Body of pancreas (tissue), 4 donors: ENCODE measurements at regions not wholly inside any gene's neighbourhood (a gene's known extent, or its start where the extent isn't known, plus 50 kb on each side); places are given as distances from the start of the nearest gene placed in this dataset.

Experiments
- CTCF ChIP-seq, 7 experiments: fragments of 450-650 bp in 4 of 7; fragments of 200-600 bp in 3 of 7; sonication (generic) in 3 of 7; IDR thresholded peaks; one replicate each; pipeline ENCODE4 v1.5.1; 2016 to 2019; ENCODE audit warnings: antibody characterized with exemption in 7 of 7
- POLR2A ChIP-seq, 3 donors: fragments of 450-650 bp; IDR thresholded peaks; one replicate each; pipeline ENCODE4 v1.6.1; 2016; ENCODE audit warnings: antibody characterized with exemption in 3 of 3, mild to moderate bottlenecking in 2 of 3

GRCh38 chr13:111006506-111007031, 91.7 kb upstream of the ANKRD10 start:
- TF ChIP-seq CTCF (IDR thresholded peaks at IDR 0.05) (no peak), POLR2A (IDR thresholded peaks at IDR 0.05) (peak in 2 of 3 donors; percentile 36 to 41)
